HG03354 (cell line): ENCODE measurements at regions not wholly inside any gene's neighbourhood (a gene's known extent, or its start where the extent isn't known, plus 50 kb on each side); places are given as distances from the start of the nearest gene placed in this dataset.
"Not testable (repeated sequence)": the region's sequence is repeated elsewhere in the genome, so short reads cannot be mapped to it uniquely, and the experiment has no call there.

Source experiments
- ATAC-seq: cut with Tn5 transposase; IDR thresholded peaks from one replicate; pipeline ENCODE4 v1.9.1; 2021; ENCODE audit warnings: mild to moderate bottlenecking; ENCODE audit not compliant: unreplicated experiment, poor library complexity, severe bottlenecking

- no peak for ATAC-seq
Measured at GRCh38 chr7:131827421-131827820, 271.0 kb upstream of the PODXL start.

- ATAC-seq: no peak
Measured at GRCh38 chr7:131826960-131827359, 270.5 kb upstream of the PODXL start.

- not testable (repeated sequence) for ATAC-seq
Measured at GRCh38 chr7:131823961-131824440, 267.6 kb upstream of the PODXL start.

GRCh38 chr7:131819891-131820290 lies 263.5 kb upstream of the PODXL start:
- ATAC-seq: no peak

GRCh38 chr7:131816391-131817007 lies 260.1 kb upstream of the PODXL start:
- no peak for ATAC-seq

GRCh38 chr7:131808736-131809135 lies 252.3 kb upstream of the PODXL start:
- ATAC-seq: no peak

- not testable (repeated sequence) for ATAC-seq
Measured at GRCh38 chr7:131808156-131808555, 251.7 kb upstream of the PODXL start.

GRCh38 chr7:131803816-131804215 lies 247.4 kb upstream of the PODXL start:
- no peak for ATAC-seq

GRCh38 chr7:131802195-131802864 lies 245.9 kb upstream of the PODXL start:
- no peak for ATAC-seq

GRCh38 chr7:131800531-131800930 lies 244.1 kb upstream of the PODXL start:
- no peak for ATAC-seq

GRCh38 chr7:131800008-131800407 lies 243.6 kb upstream of the PODXL start:
- no peak for ATAC-seq

GRCh38 chr7:131797841-131798240 lies 241.4 kb upstream of the PODXL start:
- ATAC-seq: no peak

- no peak for ATAC-seq
Measured at GRCh38 chr7:131795400-131795799, 239.0 kb upstream of the PODXL start.

GRCh38 chr7:131792311-131792710 lies 235.9 kb upstream of the PODXL start:
- no peak for ATAC-seq

- ATAC-seq: no peak
Measured at GRCh38 chr7:131787101-131787500, 230.7 kb upstream of the PODXL start.

- no peak for ATAC-seq
Measured at GRCh38 chr7:131786204-131786603, 229.8 kb upstream of the PODXL start.

GRCh38 chr7:131778601-131779000 lies 222.2 kb upstream of the PODXL start:
- no peak for ATAC-seq

GRCh38 chr7:131774419-131775220 lies 218.2 kb upstream of the PODXL start:
- no peak for ATAC-seq

GRCh38 chr7:131773413-131773812 lies 217.0 kb upstream of the PODXL start:
- ATAC-seq: no peak

GRCh38 chr7:131769241-131769640 lies 212.8 kb upstream of the PODXL start:
- no peak for ATAC-seq

GRCh38 chr7:131767591-131767990 lies 211.2 kb upstream of the PODXL start:
- no peak for ATAC-seq
